ENCODE measurements at regions not wholly inside any gene's neighbourhood (a gene's known extent, or its start where the extent isn't known, plus 50 kb on each side); places are given as distances from the start of the nearest gene placed in this dataset.

- no peak for DNase-seq (ENCODE audit: missing footprints)
- intact Hi-C loops (cut with DNase I) = no loop called here
- ATAC-seq = no peak
These were observed 204.9 kb upstream of the DUSP10 start for GRCh38 chr1:221946768-221947167.

- ATAC-seq = no peak
- intact Hi-C loops (cut with DNase I) = no loop called here
- no peak for DNase-seq (ENCODE audit: missing footprints)
These were observed 203.8 kb upstream of the DUSP10 start for GRCh38 chr1:221945669-221946068.

GRCh38 chr1:221944247-221944870, 202.5 kb upstream of the DUSP10 start:
- ATAC-seq (no peak), DNase-seq (ENCODE audit: missing footprints) (no peak)
- intact Hi-C loops (cut with DNase I) = no loop called here

GRCh38 chr1:221940631-221941030, 198.7 kb upstream of the DUSP10 start:
- DNase-seq (ENCODE audit: missing footprints) = no peak
- ATAC-seq = no peak
- intact Hi-C loops (cut with DNase I) = no loop called here

- ATAC-seq = no peak
- intact Hi-C loops (cut with DNase I) = no loop called here
- DNase-seq (ENCODE audit: missing footprints) = no peak
These were observed 197.7 kb upstream of the DUSP10 start for GRCh38 chr1:221939607-221940006.

GRCh38 chr1:221937155-221937953, 195.5 kb upstream of the DUSP10 start:
- DNase-seq (ENCODE audit: missing footprints) (no peak), ATAC-seq (no peak)
- intact Hi-C loops (cut with DNase I) = no loop called here

GRCh38 chr1:221933814-221934213, 191.9 kb upstream of the DUSP10 start:
- ATAC-seq (no peak), DNase-seq (ENCODE audit: missing footprints) (no peak)
- intact Hi-C loops (cut with DNase I) = no loop called here

- intact Hi-C loops (cut with DNase I) = no loop called here
- ATAC-seq (no peak), DNase-seq (ENCODE audit: missing footprints) (no peak)
These were observed 184.6 kb upstream of the DUSP10 start for GRCh38 chr1:221926441-221926840.

GRCh38 chr1:221925947-221926346, 184.1 kb upstream of the DUSP10 start:
- no peak for ATAC-seq
- no peak for DNase-seq (ENCODE audit: missing footprints)
- intact Hi-C loops (cut with DNase I) = no loop called here

GRCh38 chr1:221923929-221924598, 182.2 kb upstream of the DUSP10 start:
- intact Hi-C loops (cut with DNase I) = no loop called here
- no peak for ATAC-seq
- DNase-seq (ENCODE audit: missing footprints) = no peak

- no peak for ATAC-seq
- DNase-seq (ENCODE audit: missing footprints) = no peak
- intact Hi-C loops (cut with DNase I) = no loop called here
These were observed 180.0 kb upstream of the DUSP10 start for GRCh38 chr1:221921936-221922335.

GRCh38 chr1:221919743-221920142, 177.9 kb upstream of the DUSP10 start:
- intact Hi-C loops (cut with DNase I) = no loop called here
- ATAC-seq (no peak), DNase-seq (ENCODE audit: missing footprints) (no peak)

- no peak for DNase-seq (ENCODE audit: missing footprints)
- no peak for ATAC-seq
- intact Hi-C loops (cut with DNase I) = no loop called here
These were observed 177.5 kb upstream of the DUSP10 start for GRCh38 chr1:221919341-221919740.

GRCh38 chr1:221916176-221916575, 174.3 kb upstream of the DUSP10 start:
- no peak for DNase-seq (ENCODE audit: missing footprints)
- intact Hi-C loops (cut with DNase I) = no loop called here
- no peak for ATAC-seq

GRCh38 chr1:221915764-221916163, 173.9 kb upstream of the DUSP10 start:
- ATAC-seq (no peak), DNase-seq (ENCODE audit: missing footprints) (no peak)
- intact Hi-C loops (cut with DNase I) = no loop called here

GRCh38 chr1:221913351-221913892, 171.5 kb upstream of the DUSP10 start:
- intact Hi-C loops (cut with DNase I) = no loop called here
- ATAC-seq (no peak), DNase-seq (ENCODE audit: missing footprints) (no peak)

- ATAC-seq = no peak
- no peak for DNase-seq (ENCODE audit: missing footprints)
- intact Hi-C loops (cut with DNase I) = no loop called here
These were observed 170.3 kb upstream of the DUSP10 start for GRCh38 chr1:221912230-221912629.

GRCh38 chr1:221911714-221912113, 169.8 kb upstream of the DUSP10 start:
- intact Hi-C loops (cut with DNase I) = no loop called here
- ATAC-seq (no peak), DNase-seq (ENCODE audit: missing footprints) (no peak)

GRCh38 chr1:221910222-221910621, 168.3 kb upstream of the DUSP10 start:
- no peak for ATAC-seq
- DNase-seq (ENCODE audit: missing footprints) = no peak
- intact Hi-C loops (cut with DNase I) = no loop called here

GRCh38 chr1:221908573-221908972, 166.7 kb upstream of the DUSP10 start:
- ATAC-seq (no peak), DNase-seq (ENCODE audit: missing footprints) (no peak)
- intact Hi-C loops (cut with DNase I) = no loop called here
